ENCODE measurements at regions not wholly inside any gene's neighbourhood (a gene's known extent, or its start where the extent isn't known, plus 50 kb on each side); places are given as distances from the start of the nearest gene placed in this dataset.
"Not testable (repeated sequence)": the region's sequence is repeated elsewhere in the genome, so short reads cannot be mapped to it uniquely, and the experiment has no call there.

DNA sequence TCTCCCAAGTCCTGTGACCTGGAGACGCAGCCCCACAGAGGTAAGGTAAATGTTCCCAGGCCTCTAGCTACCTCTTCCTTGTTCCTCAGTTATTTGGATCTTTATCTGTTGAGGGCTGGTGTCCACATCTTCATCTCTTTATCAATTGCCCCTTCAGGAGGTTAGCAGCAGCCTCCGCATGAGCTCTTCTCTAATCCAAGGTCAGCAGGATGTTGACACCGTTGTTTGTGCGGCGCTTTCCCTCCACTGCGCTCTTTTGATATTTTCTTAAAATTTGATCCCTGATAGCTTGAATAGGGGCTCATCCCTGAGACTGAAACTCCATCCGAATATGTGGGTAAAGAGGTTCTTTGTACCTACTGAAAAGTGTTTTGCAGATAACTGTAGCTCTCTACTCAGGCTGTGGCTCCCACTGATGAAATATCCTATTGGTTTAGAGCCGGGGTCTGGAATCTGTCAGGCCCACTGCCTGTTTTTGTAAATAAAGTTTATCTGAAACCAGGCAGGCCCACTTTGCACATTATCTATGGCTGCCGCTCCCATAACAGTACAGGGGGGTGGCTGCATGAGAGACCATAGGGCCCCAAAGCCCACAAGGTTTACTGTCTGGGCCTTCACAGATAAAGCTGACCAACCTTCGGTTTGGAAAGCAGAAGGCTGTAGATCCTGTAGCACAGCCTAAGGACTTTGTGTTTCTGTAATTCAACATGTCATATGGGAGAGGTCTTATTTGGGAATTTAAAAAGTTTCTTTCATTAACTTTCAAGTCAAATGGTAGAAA is 362.6 kb downstream of the QKI start:
- DNase-seq = no peak

DNA sequence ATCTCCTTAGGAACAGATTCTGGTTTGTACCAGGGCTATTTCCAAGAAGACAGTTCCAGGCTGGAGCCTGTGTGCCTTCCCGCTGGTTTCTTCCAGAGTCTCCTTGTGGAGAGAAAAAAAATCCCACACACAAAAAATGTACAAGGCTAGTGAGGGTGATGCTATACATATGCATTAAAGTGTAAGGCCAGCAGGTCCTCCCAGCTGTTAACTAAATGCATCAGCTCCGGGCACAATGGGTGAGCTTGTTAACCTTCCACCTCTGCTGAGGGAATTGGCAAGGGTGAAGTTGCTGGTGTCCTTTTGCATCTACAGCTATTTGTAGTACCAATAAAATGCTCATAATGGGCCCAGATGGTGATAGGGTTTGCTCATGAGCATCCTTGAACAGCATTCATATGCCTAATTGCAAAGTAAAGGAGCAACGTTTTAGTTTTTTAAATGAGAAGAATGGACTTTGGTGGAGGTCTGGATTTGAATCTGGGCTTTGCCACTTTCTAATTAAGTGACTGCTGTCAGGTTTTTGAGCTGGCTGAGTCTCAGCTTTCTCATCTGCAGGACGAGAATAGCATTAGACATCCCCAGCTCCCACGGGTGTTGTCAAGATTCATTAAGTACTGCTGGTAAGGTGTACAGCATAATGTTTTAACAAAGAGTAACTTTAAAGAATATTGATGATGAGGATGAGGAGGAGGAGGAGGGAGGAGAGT is 361.8 kb downstream of the QKI start:
- no peak for DNase-seq

DNA sequence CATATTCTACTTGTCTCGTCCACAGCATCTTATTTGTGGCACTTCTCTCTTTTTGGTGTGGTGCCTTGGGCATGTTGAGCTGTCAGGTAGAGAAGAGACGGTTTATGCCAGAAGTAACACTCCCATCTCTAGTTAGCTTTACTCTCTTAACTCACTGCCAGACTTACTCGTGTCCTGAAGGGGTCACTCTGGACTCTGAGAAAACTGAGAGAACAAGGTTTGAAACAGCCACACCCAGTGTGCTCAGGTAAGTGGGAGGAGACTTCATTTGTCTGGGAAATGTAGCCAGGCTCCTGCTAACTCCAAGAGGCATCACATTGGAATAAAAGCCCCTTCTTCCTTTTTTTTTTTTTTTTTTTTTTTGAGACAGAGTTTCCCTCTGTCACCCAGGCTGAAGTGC is 360.8 kb downstream of the QKI start:
- DNase-seq = no peak

DNA sequence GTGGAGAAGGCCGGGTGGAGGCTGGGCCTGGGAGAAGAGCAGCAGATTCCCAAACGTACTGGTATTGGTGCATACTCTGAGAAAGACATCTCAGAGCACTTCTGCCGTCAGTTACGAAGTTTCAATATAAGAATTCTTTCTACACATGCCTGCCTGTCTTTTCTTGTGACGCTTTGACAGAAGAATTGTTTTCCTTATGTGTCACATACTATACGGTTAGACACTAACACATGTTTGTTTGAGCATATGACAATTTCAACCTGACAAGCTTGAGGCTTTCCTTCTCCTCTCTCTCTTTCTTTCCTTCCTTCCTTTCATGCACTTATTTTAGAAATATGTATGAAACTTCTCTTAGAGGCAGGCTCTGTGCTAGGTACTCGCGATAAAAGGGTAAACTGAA is 360.0 kb downstream of the QKI start:
- no peak for DNase-seq

DNA sequence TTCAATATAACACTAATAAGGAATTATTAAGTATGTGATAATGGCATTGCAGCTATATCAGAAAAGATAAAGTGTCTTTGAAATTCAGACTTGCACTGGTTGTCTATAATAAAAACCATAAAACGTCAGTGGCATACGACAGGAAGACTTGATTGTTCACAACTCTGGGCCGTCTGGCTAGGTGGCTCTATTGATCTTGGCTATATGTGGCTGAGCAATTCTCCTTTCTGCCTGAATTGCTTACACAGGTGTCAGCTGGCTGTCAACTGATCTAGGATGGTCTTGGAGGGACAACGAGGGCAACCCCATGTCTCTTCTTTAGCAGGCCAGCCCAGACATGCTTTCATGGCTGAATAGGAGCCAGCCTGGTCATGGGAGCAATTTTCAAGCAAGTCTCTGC is 359.1 kb downstream of the QKI start:
- DNase-seq = no peak

DNA sequence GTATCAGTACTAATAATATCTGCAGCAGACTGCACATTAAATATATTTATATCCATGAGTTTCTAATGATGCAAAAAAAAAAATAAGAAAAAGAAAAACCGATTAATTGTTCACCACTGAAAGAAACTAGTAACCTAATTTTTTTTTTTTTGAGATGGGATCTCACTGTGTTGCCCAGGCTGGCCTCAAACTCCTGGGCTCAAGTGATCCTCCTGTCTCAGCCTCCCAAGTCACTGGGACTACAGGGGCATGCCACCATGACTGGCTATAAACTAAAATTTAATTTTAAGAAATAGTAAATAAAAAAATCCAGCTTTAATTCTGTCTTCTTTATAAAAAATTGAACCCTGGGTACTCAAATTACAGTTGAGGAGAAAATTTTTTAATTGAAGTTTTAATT is 358.2 kb downstream of the QKI start:
- no peak for DNase-seq

DNA sequence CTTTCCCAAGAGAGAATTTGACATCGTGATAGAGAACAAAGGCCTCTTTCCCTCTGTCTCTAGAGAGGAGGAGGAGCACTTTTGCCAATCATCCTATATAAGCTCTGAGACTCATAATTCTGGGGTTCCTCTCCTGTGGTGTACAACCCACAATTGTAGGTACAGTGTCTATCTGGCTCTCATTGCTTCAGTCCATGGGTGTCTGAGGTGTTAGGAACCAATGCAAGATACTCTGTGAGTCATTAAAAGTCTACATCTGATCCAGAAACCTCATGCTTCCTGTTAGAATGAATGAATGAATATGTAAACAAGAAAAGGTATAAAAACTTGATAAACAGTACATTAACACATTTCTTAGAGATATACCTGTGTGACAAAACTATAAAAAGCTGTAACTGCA is 356.7 kb downstream of the QKI start:
- no peak for DNase-seq

DNA sequence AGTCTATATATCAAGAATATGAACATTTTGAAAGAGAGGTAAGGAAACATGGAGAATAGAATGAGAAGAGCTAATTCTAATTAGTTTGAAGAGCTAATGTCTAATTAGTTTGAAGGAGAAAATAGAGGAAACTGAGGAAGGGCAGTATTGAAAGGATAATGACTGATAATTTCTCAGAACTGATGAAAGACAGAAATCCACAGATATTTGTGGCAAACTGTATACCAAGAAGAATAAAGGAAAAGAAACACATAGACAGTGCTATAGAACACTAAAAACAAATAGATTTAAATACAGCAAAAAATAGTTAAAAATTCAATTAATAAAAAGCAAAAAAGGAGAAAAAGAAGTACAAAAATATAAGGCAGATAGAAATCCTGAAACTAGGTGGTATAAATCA is 354.4 kb downstream of the QKI start:
- no peak for DNase-seq

DNA sequence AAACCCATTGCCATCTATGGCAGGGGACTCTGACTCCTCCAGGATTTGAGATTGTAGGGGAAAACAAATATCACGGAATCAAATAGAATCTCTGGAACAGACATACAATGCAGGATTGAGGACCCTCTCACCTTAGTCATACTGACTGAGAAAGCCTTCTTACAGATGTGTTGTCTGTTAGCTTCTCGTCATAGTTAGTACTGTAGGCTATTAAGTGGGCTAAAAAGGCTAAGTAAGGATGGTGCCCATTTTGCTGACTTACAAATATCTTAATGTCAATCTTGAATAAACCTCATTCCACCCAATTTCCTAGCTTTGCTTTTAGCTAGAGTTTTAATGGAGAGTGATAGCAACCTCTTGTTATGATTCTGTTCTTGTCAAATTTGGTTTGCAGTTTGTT is 352.4 kb downstream of the QKI start:
- no peak for DNase-seq

DNA sequence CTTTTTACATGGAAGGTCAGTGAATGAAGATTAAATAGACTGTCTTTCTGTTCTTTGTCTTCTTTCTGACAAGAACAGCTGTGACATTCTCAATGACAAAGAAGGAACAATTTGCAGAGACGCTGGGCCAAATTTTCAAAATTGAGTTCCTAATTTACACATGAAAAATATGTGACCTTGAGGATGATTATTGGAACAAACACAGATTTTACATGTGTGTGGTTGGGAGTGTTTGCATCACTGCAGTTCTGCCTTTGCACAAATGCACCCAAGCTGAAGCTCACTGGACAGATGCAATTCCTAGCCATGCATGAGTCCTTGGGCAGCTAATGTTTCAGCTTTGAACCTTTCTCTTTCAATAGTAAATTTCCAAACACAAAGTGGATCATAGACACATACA is 350.8 kb downstream of the QKI start:
- DNase-seq = no peak

DNA sequence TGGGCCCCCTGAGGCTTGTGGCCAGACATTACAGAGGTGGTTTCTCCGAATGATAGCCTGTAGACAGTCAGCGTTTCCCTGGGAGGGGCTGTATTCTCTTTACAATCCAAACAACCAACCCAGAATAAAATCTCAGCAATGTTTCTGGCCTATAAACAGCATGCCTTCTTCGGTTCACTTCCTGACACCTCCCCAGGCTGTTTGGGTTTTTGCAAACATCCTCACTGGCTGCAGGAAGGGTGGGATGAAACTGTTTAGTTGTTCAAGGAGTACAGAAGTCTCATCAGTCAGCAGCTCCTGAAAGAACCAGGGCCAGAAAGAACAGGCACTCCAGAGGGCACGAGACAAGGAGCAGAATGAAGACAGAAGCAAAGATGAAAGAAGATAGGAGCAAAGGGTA is 350.0 kb downstream of the QKI start:
- peak; percentile 63 for DNase-seq

DNA sequence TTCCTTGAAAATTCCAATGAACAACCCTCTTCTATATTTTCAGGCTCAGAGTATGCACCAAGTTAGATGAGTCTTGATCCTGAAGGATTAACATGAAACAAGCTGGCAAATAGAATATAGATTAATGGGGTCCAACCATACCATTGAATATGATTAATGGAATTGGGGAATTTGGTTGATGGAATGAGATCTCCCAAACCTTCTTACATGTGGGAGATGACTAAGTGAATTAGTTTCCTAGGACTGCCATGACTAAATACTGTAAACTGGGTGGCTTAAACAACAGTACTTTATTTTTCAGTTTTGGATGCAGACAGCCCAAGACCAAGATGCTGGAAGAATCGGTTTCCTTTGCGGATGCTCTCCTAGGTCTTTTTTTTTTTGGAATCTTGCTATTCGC is 347.0 kb downstream of the QKI start:
- peak; percentile 80 for DNase-seq

DNA sequence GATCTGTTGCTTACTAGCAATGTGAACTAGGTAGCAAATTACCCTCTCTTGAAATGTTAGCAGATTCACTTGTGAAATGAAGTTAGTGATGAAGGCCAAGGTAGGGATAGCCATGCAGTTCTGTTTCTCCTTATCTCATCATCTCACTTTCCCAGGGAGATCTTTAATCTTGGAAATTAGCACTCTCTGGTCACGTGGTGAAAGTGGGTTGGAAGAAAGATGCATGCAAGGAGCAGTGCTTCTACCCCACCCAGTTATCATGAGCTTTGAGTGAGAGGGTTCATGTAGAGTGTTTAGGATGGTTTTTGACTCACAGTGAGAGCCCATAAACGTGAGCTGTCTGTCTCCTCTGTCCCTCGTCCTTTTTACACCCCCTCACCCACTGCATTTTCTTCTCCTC is 346.3 kb downstream of the QKI start:
- no peak for DNase-seq

DNA sequence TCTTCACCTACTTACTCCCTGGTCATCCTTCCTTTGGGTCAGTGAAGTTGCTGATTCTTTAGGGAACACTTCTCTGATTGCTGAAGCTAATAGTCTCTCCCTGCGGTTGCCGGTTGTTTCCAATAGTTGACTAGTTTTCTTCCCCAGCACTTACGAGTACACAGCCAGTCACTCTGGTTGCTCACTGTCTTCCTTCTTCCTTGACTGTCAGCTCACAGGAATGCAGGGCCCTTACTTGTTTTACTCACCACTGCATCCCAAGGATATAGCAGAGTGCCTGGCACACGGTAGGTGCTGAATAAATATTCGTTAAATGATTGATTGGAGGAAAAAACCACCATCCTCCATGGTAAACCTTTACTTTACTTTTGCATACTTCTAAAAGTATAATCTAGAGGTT is 345.0 kb downstream of the QKI start:
- peak; percentile 57 for DNase-seq

DNA sequence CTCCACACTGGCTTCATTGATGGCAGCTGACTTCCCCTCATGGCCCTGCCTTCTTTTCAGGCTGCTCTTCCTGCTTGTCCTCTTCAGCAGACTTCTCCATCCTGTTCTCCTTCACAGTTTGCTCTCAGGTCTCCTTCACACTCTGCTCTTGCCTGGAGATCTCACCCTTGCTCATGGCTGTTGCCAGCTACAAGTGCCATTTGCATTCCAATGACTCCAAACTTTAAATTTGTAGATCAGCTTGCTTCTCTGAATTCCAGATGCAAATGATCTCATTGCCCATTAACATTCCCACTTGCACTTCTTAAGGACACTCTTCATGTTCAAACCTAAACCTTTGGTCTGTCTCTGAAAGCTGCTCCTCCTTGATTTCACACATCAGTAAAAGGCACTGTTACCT is 343.0 kb downstream of the QKI start:
- peak; percentile 9 for DNase-seq

DNA sequence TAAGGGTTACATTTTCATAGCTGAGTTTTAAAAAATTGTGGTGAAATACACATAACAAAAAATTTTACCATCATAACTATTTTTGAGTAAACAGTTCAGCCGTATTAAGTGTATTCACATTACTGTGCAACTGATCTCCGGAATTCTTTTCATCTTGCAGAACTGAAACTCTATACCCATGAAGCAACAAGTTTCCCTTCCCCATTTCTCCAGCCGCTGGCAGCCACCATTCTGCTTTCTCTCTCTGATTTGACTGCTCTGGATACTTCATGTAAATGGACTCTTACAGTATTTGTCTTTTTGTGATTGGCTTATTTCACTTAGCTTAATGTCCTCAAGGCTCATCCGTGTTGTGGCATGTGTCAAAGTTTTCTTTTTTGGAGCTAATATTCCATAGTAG is 341.6 kb downstream of the QKI start:
- DNase-seq = no peak

DNA sequence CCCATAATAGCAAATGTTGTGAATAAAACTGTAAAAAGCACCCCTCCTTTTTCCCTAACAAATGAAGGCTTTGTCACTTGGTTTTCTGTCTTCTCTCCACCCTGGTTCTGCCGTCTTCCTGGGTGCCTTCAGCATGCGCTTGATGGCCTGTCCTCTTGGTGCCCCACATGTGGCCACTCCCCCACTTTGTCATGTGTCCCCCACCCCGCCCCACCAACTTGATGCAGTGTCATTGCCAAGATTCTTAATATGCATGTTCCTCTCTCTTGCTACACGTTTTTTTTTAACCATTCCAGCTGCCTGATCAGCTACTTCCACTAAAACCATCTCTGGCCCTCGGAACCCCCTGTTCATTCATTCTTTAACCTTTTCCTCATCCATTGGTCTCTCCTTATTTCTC is 340.3 kb downstream of the QKI start:
- DNase-seq = no peak

DNA sequence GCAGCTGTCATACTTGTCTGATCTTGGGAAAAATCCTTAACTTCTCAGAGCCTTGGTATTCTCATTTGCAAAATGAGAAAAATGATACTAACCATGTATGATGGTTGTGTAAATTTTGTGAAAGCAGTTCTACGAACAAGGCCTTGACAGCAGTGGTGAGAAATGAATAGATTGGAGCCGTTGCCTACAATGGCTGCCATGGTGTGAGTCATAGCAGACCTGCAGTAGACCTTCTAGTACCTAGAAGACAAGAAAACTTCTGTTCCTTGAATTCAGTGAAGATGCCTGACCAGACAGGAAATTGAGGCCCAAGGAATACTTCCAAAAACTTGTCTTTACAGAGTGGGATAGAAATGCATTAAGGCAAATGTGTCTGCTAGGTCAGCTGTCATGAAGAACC is 338.9 kb downstream of the QKI start:
- peak; percentile 8 for DNase-seq

DNA sequence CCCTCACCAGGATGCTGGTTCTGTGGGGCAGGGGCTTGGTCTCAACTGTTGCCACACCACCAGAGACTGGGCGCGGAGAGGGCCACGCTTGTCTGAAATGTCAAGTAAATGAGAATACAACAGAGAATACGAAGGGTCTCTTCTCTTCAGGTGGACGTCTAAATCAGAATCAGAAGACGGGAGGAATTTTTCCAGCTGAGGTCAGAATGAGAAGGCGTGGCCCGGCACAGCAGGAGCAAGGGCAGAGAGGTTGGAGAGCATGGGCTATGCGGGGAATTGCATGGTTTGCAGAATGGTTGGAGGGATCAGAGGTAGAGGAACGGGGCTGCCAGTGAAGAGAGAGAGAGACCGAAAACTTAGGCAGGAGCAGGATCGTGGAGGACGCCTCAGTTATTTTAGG is 337.9 kb downstream of the QKI start:
- DNase-seq = no peak

DNA sequence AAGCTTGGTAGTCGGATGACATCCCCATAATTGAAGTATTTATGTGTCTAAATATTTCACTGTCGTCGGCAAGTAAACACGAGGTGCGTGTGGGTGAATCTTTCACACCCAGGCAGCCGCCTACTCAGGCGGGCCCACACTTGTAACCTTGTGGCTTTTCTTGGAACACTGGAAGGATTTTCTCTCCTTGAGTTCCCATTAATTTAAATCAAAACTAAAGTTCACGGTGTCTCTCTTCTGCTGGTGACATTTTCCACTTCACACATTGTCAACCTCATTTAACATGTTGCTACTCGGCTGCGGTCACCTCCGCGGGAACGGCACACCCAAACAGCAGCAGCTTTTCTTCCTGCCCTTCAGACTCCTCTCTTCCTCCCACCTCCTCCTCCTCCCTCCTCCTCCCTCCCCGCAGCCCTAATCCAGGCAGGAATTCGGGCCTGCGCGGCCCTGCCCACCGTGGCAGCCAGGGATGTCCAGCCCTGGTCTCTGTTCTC is 336.6 kb downstream of the QKI start:
- no peak for DNase-seq

DNA sequence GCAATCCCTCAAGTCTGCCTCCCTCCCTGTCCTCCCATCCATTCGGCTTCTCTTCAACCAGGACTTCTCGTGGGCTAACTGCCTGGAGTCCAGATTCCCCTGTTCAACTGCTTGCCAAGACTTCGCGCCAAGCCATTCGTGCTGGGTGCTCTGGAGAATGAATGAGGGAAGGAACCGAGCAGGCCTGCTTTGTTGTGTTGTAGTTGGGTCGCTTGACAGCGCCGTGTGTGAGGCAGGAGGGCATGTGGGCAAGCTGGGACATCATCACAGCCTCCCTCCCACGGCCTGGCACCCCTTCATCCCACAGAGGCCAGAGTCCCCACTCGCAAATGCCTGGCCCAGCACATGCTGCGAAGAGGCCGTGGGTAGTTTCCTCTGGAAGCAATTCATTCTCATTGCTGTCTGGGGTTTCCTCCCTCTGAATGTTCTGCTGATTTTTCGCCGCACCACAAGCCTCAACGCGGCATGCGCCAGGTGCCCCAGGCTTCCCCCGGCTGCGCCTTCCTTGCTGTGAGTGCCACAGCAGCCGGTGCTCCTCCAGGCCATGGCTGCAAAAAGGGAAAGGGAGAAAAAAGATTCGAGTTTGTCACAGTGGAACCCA is 336.0 kb downstream of the QKI start:
- DNase-seq = no peak

DNA sequence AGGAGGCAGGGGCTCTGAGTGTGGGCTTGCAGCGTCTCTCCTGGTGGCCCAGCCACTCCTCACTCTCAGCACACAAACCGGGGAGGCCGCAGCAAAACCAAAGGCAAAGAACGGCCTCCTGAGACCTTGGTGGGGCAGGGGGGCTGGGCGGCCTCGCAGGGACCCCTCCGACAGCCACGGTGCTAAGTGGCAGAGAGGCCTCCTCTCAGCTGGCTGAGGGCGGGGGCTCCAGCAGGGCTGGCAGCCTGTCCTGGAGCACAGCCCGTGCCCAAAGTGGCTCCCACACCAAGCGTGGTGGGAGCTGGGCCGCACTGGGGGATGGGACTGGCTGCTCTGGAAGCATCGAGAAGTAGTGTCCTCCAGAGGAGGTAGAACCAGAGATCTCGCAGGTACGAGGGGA is 334.4 kb downstream of the QKI start:
- no peak for DNase-seq

DNA sequence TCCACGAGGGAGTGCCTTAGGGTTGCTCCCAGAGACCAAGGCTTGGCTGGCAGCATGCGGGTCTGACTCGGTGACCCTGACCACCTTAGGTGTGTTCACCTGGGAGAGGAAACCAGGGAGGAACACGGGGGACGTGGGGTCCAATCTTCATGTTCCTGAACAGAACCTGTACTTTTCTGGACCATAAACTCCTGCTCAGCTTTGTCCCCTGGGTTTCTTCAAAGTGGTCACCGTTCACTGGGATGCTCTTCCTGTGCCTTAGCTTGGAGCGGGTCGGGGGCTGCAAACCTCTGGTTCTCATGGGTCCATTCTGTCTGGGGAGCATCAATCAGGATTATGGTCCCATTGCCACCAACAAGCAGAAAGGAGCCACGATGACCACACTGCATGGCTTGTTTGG is 333.5 kb downstream of the QKI start:
- no peak for DNase-seq

DNA sequence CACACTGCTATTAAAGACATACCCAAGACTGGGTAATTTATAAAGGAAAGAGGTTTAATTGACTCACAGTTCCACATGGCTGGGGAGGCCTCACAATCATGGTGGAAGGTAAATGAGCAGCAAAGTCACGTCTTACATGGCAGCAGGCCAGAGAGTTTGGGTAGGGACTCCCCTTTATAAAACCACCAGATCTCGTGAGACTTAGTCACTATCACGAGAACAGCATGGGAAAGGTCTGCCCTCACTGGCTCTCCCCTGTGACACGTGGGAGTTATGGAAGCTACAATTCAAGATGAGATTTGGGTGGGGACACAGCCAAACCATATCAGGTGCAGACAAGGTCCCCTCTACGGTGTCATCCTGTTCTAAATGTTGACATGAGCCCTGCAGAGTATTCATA is 332.5 kb downstream of the QKI start:
- not testable (repeated sequence) for DNase-seq
